HFF-Myc (cell line): ENCODE measurements at regions not wholly inside any gene's neighbourhood (a gene's known extent, or its start where the extent isn't known, plus 50 kb on each side); places are given as distances from the start of the nearest gene placed in this dataset.
A peak's percentile ranks its signal among the peaks of the same experiment; 100 is the strongest.

Source experiments
- DNase-seq: peaks from one replicate; pipeline ENCODE4 v3.0.0-alpha.2; 2011; ENCODE audit warnings: low read depth; ENCODE audit errors: extremely low read depth
- H3K4me3 ChIP-seq: replicated peaks from 2 replicates; pipeline ENCODE4 v1.5.1; 2011; ENCODE audit warnings: low read depth, mild to moderate bottlenecking, control low read depth, low read length
- CTCF ChIP-seq: IDR thresholded peaks from 2 replicates; pipeline ENCODE4 v1.5.1; 2012; ENCODE audit warnings: mild to moderate bottlenecking, low read depth, low read length, control low read depth; ENCODE audit errors: missing control alignments

- TF ChIP-seq CTCF: no peak
- 0 out of 2 replicates have a peak overlapping the region, but pooled peaks have one; percentile 6 for H3K4me3 ChIP-seq
- no peak for DNase-seq
These were observed 125.1 kb downstream of the SNX5 start for GRCh38 chr20:17843246-17844132.

DNA sequence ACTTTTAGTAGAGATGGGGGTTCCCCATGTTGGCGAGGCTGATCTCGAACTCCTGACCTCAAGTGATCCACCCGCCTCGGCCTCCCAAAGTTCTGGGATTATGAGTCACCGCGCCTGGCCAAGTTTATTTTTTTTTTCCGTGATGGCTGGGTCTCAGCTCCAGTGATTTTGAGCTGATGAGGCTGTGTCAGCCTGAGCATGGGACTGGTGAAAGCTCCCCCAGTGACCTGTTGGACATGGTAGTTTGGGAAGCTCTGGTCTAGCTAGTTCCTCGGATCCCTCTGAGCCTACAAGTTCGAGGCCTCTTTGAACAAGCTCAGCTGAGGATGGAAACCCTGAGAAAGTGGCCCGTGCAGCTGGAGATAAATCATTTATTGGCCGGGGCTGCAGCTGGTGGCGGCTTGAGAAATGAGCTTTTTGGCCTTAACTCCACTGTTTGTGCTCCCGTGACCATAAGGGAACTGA is 126.8 kb downstream of the SNX5 start:
- H3K4me3 ChIP-seq: no peak overlapping the region
- no peak for DNase-seq
- TF ChIP-seq CTCF: no peak

DNA sequence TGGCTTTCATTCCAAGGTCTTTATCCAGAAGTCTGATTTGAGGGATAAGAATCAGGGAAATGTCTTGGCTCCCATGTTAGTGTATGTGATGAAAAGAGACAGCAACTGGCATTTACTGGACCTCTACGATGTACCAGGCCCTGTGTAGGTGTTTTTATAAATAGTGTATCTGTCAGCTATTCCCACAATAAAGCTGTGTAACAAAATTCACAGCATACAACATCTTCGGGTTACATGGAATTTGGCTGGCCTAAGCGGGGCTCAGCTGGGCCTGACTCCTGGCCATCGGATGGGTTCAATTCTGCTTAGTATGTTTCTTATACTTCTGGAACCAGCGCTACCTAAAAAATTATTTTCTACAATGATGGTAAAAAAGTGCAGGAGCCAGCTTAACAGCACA is 128.2 kb downstream of the SNX5 start:
- no peak for TF ChIP-seq CTCF
- no peak overlapping the region for H3K4me3 ChIP-seq
- no peak for DNase-seq

- no peak overlapping the region for H3K4me3 ChIP-seq
- no peak for TF ChIP-seq CTCF
- DNase-seq: no peak
These were observed 129.7 kb downstream of the SNX5 start for GRCh38 chr20:17838921-17839320.

DNA sequence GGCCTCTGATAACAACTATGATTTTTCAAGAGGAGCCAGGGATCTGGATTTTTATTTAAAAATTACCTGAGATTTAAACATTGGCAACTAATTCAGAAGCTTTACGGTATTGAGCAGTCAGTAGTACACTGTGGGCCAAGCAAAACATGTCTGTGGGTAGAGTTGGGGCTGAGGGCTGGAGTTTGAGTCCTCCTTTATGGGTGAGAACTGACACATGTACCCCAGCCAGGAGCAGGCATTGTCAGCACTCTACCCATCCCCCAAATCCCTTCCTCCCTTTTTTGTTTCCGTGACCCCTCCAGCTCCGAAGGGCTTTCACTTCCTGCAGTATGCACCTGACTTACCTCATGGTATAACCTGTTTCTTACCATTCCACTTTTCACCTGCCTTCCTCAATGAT is 131.4 kb downstream of the SNX5 start:
- H3K4me3 ChIP-seq: no peak overlapping the region

DNA sequence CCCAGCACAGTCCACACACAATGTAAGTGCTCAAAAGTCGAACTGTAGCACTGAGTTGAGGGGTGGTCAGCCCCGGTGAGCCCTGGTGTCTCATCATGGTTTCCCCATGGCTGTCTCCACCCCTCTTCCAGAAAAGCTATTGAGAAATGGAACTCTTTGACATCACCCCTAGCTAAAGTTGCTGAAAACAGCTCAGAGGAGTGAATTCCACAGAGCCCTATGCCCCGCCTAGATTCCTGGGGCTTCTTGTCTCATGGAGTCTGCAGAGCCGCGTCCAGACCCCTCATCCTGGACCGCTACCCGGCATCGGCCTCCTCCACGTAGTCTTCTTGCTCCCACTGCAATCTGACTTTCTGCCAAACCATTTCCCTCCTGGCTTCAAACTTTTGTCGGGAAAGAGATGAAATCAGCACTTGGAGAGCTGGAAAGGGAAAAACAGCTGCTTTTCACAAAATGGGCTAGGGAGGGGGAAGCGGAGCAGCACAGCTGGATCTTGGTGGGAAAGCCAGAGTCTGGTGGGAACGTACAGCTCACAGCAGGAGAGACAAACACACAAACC is 132.2 kb downstream of the SNX5 start:
- no peak for TF ChIP-seq CTCF
- DNase-seq: no peak
- H3K4me3 ChIP-seq: no peak overlapping the region

More for the DNA sequence above, 131.4 kb downstream of the SNX5 start:
- TF ChIP-seq CTCF: no peak
- DNase-seq: no peak
